Mucosa of descending colon (tissue), 3 donors: ENCODE measurements at regions not wholly inside any gene's neighbourhood (a gene's known extent, or its start where the extent isn't known, plus 50 kb on each side); places are given as distances from the start of the nearest gene placed in this dataset.

Source experiments
- ATAC-seq: fragments of 200-7000 bp; cut with Tn5 transposase; one replicate; pipeline ENCODE4 v1.9.1; 2020; ENCODE audit warnings: mild to moderate bottlenecking, moderate library complexity
- DNase-seq, 3 donors: peaks; one replicate each; pipeline ENCODE4 v3.0.0-alpha.2; 2020
- H3K36me3 ChIP-seq: fragments of 200-600 bp; one replicate; pipeline ENCODE4 v1.8.0; 2021; ENCODE audit warnings: low read depth, mild to moderate bottlenecking
- H3K4me1 ChIP-seq: fragments of 200-600 bp; one replicate; pipeline ENCODE4 v1.8.0; 2021; ENCODE audit warnings: low read depth, mild to moderate bottlenecking
- H3K4me3 ChIP-seq: fragments of 200-600 bp; one replicate; pipeline ENCODE4 v1.8.0; 2021; ENCODE audit warnings: mild to moderate bottlenecking
- H3K9me3 ChIP-seq: fragments of 200-600 bp; one replicate; pipeline ENCODE4 v1.8.0; 2021; ENCODE audit warnings: mild to moderate bottlenecking
- intact Hi-C, 2 donors: fragments of 100-400 bp; cut with DNase I in 1 of 2; cut with micrococcal nuclease in 1 of 2; formaldehyde crosslinking; loops; one replicate each; pipeline versions ENCODE4 v1.11.0 to v1.11.1; 2022; cut with DNase I, micrococcal nuclease
- TF ChIP-seq, protein P1 (sequence below): fragments of 200-600 bp; IDR thresholded peaks from one replicate; pipeline ENCODE4 v1.8.0; 2022; ENCODE audit warnings: antibody characterized with exemption, mild to moderate bottlenecking
- donor health status: DM: no; HTN: no; CAD: no; lungs with moderate emphysema.
- donor health status: DM: no; HTN: no; CAD: no.
- donor health status: DM: no; HTN: yes; CAD: no.

- ATAC-seq (no peak), DNase-seq (no peak)
- Histone ChIP-seq H3K9me3 (no peaks in the 10 kb centered on the region), H3K4me3 (no peak overlapping the region), H3K4me1 (no peaks in the 10 kb centered on the region), H3K36me3 (no peaks in the 10 kb centered on the region)
- intact Hi-C loops, result no loop called here
- TF ChIP-seq, protein P1, sequence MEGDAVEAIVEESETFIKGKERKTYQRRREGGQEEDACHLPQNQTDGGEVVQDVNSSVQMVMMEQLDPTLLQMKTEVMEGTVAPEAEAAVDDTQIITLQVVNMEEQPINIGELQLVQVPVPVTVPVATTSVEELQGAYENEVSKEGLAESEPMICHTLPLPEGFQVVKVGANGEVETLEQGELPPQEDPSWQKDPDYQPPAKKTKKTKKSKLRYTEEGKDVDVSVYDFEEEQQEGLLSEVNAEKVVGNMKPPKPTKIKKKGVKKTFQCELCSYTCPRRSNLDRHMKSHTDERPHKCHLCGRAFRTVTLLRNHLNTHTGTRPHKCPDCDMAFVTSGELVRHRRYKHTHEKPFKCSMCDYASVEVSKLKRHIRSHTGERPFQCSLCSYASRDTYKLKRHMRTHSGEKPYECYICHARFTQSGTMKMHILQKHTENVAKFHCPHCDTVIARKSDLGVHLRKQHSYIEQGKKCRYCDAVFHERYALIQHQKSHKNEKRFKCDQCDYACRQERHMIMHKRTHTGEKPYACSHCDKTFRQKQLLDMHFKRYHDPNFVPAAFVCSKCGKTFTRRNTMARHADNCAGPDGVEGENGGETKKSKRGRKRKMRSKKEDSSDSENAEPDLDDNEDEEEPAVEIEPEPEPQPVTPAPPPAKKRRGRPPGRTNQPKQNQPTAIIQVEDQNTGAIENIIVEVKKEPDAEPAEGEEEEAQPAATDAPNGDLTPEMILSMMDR, result no peak
Measured at GRCh38 chr16:51753467-51754127, 602.5 kb upstream of the SALL1 start.

GRCh38 chr16:51752438-51752995 is 601.4 kb upstream of the SALL1 start:
- TF ChIP-seq, protein P1, result no peak
- H3K36me3 ChIP-seq, result no peaks in the 10 kb centered on the region
- DNase-seq (no peak), ATAC-seq (no peak)
- H3K4me1 ChIP-seq, result no peaks in the 10 kb centered on the region
- no peaks in the 10 kb centered on the region for H3K9me3 ChIP-seq
- intact Hi-C loops, result no loop called here
- no peak overlapping the region for H3K4me3 ChIP-seq

DNA sequence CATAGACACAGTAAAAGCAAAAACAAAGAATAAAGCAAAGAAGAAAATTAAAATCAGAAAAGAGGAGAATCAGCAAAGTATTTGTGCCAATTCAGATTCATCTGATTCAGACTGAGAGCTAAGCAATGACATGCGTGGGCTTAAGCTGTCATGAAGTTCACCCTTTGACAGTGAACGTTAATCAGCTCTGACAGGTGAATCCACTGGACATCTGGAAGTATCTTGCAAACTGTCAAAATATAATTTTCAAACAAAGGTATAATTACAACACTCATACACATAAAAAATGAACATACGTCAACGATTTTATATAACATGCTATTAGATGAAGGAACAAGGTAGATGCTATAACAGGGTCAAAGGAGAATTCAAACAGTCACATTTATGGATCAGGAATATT is 596.3 kb upstream of the SALL1 start:
- DNase-seq, result no peak
- H3K9me3 ChIP-seq, result no peaks in the 10 kb centered on the region
- no peaks in the 10 kb centered on the region for H3K36me3 ChIP-seq
- TF ChIP-seq, protein P1, result no peak
- no peaks in the 10 kb centered on the region for H3K4me1 ChIP-seq
- intact Hi-C loops, result no loop called here
- ATAC-seq, result no peak
- H3K4me3 ChIP-seq, result no peak overlapping the region

DNA sequence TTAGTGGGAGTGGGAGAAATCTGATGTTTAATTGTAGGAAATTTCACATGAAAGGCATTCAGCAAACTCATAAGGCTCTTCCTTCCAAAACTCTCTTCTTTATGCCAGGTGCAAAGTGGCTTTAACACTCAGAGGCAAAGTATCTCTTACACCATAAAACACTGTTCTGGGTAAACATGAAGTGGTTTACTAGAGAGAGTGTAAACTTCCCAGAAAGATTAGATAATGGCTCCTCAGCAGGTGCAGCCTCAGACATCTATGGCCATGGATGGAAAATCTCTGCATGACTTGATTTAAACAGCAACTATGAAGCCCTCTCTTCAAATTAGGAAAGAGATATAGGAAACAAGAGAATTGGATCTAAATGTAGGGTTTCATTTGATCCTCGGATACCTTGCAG is 583.1 kb upstream of the SALL1 start:
- TF ChIP-seq, protein P1, result no peak
- Histone ChIP-seq H3K36me3 (no peaks in the 10 kb centered on the region), H3K4me3 (no peak overlapping the region), H3K4me1 (no peaks in the 10 kb centered on the region), H3K9me3 (no peaks in the 10 kb centered on the region)
- no peak for ATAC-seq
- no peak for DNase-seq
- intact Hi-C loops, result no loop called here

- H3K4me1 ChIP-seq, result no peaks in the 10 kb centered on the region
- H3K36me3 ChIP-seq, result no peaks in the 10 kb centered on the region
- ATAC-seq, result no peak
- DNase-seq, result no peak
- TF ChIP-seq, protein P1, result no peak
- no peak overlapping the region for H3K4me3 ChIP-seq
- intact Hi-C loops, result no loop called here
- H3K9me3 ChIP-seq, result no peaks in the 10 kb centered on the region
Measured at GRCh38 chr16:51733181-51733580, 582.1 kb upstream of the SALL1 start.
